ENCODE measurements at regions not wholly inside any gene's neighbourhood (a gene's known extent, or its start where the extent isn't known, plus 50 kb on each side); places are given as distances from the start of the nearest gene placed in this dataset.
A peak's percentile ranks its signal among the peaks of the same experiment; 100 is the strongest.

DNA sequence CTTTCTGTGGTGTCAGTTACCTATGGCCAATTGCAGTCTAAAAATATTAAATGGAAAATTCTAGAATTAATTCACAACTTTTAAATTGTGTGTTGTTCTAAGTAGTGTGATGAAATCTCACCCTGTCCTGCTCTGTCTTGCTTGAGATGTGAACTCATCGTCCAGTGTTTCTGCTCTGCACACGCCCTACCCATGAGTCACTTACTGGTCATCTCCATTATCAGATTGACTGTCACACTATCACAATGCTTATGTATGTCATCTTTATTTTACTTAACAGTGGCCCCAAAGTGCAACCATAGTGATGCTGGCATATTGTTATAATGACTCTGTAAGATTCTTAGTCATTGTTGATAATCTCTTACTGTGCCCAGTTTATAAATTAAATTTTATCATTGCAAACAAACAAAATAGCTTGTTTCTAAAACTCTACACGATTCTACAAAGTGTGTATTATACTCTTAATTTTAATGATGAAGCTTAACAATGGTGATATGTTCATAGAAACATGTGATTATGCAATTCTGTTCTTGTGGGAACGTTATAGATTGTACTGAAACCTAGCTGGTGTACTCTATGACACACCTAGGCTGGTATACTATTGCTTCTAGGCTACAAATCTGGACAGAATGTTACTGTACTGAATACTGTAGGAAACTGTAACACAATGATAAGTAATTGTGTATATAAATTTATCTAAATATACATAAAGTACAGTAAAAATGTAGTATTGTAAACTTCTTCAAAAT, 1086.8 kb upstream of the PIK3C3 start:
- Histone ChIP-seq H3K4me1 (ENCODE audit: control insufficient read depth, insufficient read depth, low read length) (no peaks in the 10 kb centered on the region), H3K27me3 (ENCODE audit: control insufficient read depth, insufficient read depth) (no peaks in the 10 kb centered on the region), H3K4me3 (ENCODE audit: low read length) (no peak overlapping the region), H3K27ac (ENCODE audit: low read length) (no peak overlapping the region), H3K9me3 (ENCODE audit: control insufficient read depth, low read length) (no peaks in the 10 kb centered on the region)
- DNase-seq: no peak
- intact Hi-C loops (cut with DNase I): no loop called here
- ATAC-seq: no peak
- 62% methylated on average over 4 of the region's 4 CpGs for WGBS

GRCh38 chr18:40867459-40867858, 1087.6 kb upstream of the PIK3C3 start:
- DNase-seq (no peak), ATAC-seq (no peak)
- Histone ChIP-seq H3K4me3 (ENCODE audit: low read length) (no peak overlapping the region), H3K27ac (ENCODE audit: low read length) (no peak overlapping the region), H3K4me1 (ENCODE audit: control insufficient read depth, insufficient read depth, low read length) (no peaks in the 10 kb centered on the region), H3K27me3 (ENCODE audit: control insufficient read depth, insufficient read depth) (no peaks in the 10 kb centered on the region), H3K9me3 (ENCODE audit: control insufficient read depth, low read length) (no peaks in the 10 kb centered on the region)
- WGBS: 66% methylated on average over 2 of the region's 2 CpGs
- intact Hi-C loops (cut with DNase I): no loop called here

DNA sequence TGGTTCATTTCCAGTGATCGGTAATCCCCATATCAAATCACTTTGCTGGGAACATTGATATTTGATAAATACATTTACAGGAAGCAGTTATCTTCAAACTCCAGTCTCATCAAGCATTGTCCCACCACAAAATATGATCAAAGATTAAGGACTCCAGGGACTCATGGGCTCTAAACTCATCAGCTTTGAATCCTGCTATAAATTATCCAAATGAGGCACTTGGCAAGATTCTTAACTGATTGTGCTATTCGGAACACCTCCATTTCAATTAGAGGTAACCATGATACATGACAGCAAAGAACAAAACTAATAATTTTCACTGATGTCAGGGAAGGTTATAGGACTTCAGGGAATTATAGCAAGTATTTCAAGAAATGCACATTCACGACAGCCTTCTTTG, 1088.1 kb upstream of the PIK3C3 start:
- H3K9me3 ChIP-seq (ENCODE audit: control insufficient read depth, low read length): no peaks in the 10 kb centered on the region
- DNase-seq (no peak), ATAC-seq (no peak)
- H3K4me1 ChIP-seq (ENCODE audit: control insufficient read depth, insufficient read depth, low read length): no peaks in the 10 kb centered on the region
- no peaks in the 10 kb centered on the region for H3K27me3 ChIP-seq (ENCODE audit: control insufficient read depth, insufficient read depth)
- H3K4me3 ChIP-seq (ENCODE audit: low read length): no peak overlapping the region
- H3K27ac ChIP-seq (ENCODE audit: low read length): no peak overlapping the region
- WGBS: 89% methylated on average over 3 of the region's 3 CpGs
- intact Hi-C loops (cut with DNase I): no loop called here

DNA sequence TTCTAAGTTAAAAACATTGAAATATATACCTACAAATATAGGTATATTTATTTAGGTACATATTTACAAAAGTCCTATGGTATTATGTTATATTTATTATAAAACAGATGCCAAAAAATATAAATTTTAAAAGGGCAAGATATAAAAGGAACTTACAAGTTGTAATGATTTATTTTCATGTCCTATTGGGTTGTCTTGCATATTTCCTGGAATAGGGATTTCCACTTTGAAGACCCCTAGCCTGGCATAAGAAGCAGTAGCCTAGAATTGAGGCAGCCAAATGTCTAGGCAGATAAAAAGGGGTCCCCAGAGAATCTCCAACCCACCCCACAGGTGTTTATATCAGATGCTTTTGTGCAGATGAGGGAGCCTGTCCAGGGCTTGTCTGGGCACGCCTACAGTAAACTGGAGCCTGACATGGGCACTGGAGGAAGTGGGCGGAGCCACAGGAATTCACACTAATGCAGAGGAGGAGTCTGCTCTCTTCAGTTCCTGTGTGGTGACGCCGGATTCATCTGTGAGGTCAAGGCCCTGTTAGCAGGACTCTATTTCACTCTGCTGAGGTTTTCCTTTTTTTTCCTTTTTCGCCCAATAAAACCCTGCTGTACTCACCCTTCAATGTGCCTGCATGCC, 1088.9 kb upstream of the PIK3C3 start:
- no peaks in the 10 kb centered on the region for H3K27me3 ChIP-seq (ENCODE audit: control insufficient read depth, insufficient read depth)

DNA sequence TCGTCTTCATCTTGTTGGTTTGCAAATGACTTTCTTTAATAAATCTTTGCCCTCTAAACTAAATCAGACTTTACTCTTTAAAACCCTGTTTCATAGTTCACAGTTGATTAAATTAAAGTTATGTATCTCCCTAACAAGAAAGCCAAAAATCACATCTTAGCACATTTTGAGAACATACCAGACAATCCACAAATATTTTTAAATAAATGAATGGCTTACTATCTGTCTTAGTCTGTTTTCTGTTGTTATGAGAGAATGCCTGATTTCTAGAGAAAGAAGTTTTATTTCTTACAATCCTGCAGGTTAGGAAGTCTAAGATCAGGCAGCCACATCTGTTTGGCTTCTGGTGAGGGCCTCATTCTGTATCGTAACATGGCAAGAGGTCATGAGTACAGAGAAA, 1090.2 kb upstream of the PIK3C3 start:
- intact Hi-C loops (cut with DNase I): no loop called here
- H3K4me3 ChIP-seq (ENCODE audit: low read length): no peak overlapping the region
- WGBS: 83% methylated on average over 2 of the region's 2 CpGs
- no peak overlapping the region for H3K27ac ChIP-seq (ENCODE audit: low read length)
- H3K27me3 ChIP-seq (ENCODE audit: control insufficient read depth, insufficient read depth): no peaks in the 10 kb centered on the region
- ATAC-seq: no peak
- no peaks in the 10 kb centered on the region for H3K9me3 ChIP-seq (ENCODE audit: control insufficient read depth, low read length)
- no peak for DNase-seq
- H3K4me1 ChIP-seq (ENCODE audit: control insufficient read depth, insufficient read depth, low read length): no peaks in the 10 kb centered on the region

More for the DNA sequence above, 1088.9 kb upstream of the PIK3C3 start:
- 87% methylated on average over 5 of the region's 5 CpGs for WGBS
- ATAC-seq (no peak), DNase-seq (peak in 2 of 3 donors; percentile 10 to 21)
- H3K4me3 ChIP-seq (ENCODE audit: low read length): no peak overlapping the region
- intact Hi-C loops (cut with DNase I): no loop called here
- H3K4me1 ChIP-seq (ENCODE audit: control insufficient read depth, insufficient read depth, low read length): no peaks in the 10 kb centered on the region
- no peak overlapping the region for H3K27ac ChIP-seq (ENCODE audit: low read length)
- H3K9me3 ChIP-seq (ENCODE audit: control insufficient read depth, low read length): no peaks in the 10 kb centered on the region

DNA sequence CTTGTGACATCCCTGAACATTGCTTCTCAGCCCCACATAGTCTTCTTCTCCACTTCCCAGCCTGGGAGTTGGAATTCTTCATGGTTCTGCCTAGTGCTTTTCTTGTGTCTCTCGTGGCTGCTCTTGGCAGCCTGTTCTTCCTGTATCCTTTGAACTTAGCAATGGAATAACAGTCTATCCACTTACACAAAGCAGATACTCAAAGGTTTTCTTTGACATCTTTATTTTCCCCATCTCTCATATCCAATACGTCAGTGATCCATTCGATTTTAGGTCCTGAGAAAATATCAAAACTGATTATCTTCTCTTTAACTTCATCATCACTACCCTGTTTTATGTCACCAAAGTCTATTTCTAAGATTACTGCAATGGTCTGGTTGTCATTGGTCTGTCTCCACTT, 1091.2 kb upstream of the PIK3C3 start:
- Histone ChIP-seq H3K4me3 (ENCODE audit: low read length) (no peak overlapping the region), H3K9me3 (ENCODE audit: control insufficient read depth, low read length) (no peaks in the 10 kb centered on the region), H3K27ac (ENCODE audit: low read length) (no peak overlapping the region), H3K4me1 (ENCODE audit: control insufficient read depth, insufficient read depth, low read length) (no peaks in the 10 kb centered on the region), H3K27me3 (ENCODE audit: control insufficient read depth, insufficient read depth) (no peaks in the 10 kb centered on the region)
- intact Hi-C loops (cut with DNase I): no loop called here
- ATAC-seq: no peak
- 69% methylated on average over 3 of the region's 3 CpGs for WGBS
- DNase-seq: no peak

DNA sequence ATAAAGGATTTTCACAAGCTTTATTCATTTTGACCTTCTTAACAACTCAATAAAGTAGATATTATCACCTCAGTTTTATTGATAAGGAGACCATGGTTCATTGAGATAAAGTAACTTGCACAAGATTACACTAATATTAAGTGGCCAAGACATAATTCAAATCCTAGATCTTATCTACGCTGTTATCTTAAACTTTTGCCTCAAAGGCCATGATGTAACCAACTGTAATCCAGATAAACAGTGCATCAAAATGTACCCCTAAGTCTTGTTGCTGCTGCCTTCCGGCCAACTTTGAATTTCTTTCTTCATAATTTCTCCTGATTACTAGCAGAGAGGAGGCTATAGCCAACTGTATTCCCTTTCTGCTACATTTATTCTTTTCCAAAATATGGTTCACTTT, 1094.8 kb upstream of the PIK3C3 start:
- Histone ChIP-seq H3K27me3 (ENCODE audit: control insufficient read depth, insufficient read depth) (no peaks in the 10 kb centered on the region), H3K27ac (ENCODE audit: low read length) (no peak overlapping the region), H3K9me3 (ENCODE audit: control insufficient read depth, low read length) (no peaks in the 10 kb centered on the region), H3K4me3 (ENCODE audit: low read length) (no peak overlapping the region), H3K4me1 (ENCODE audit: control insufficient read depth, insufficient read depth, low read length) (no peaks in the 10 kb centered on the region)
- no peak for ATAC-seq
- no peak for DNase-seq
- WGBS: 90% methylated on average over 2 of the region's 2 CpGs
- intact Hi-C loops (cut with DNase I): no loop called here

GRCh38 chr18:40855661-40856060, 1099.4 kb upstream of the PIK3C3 start:
- H3K9me3 ChIP-seq (ENCODE audit: control insufficient read depth, low read length): no peaks in the 10 kb centered on the region
- H3K4me1 ChIP-seq (ENCODE audit: control insufficient read depth, insufficient read depth, low read length): no peaks in the 10 kb centered on the region
- DNase-seq (no peak), ATAC-seq (no peak)
- H3K27me3 ChIP-seq (ENCODE audit: control insufficient read depth, insufficient read depth): no peaks in the 10 kb centered on the region
- 87% methylated on average over 4 of the region's 4 CpGs for WGBS
- H3K4me3 ChIP-seq (ENCODE audit: low read length): no peak overlapping the region
- intact Hi-C loops (cut with DNase I): no loop called here
- no peak overlapping the region for H3K27ac ChIP-seq (ENCODE audit: low read length)

GRCh38 chr18:40852406-40852805, 1102.6 kb upstream of the PIK3C3 start:
- Histone ChIP-seq H3K4me3 (ENCODE audit: low read length) (no peak overlapping the region), H3K4me1 (ENCODE audit: control insufficient read depth, insufficient read depth, low read length) (no peaks in the 10 kb centered on the region), H3K27me3 (ENCODE audit: control insufficient read depth, insufficient read depth) (no peaks in the 10 kb centered on the region), H3K27ac (ENCODE audit: low read length) (no peak overlapping the region), H3K9me3 (ENCODE audit: control insufficient read depth, low read length) (no peaks in the 10 kb centered on the region)
- no peak for DNase-seq
- 88% methylated on average over 2 of the region's 2 CpGs for WGBS
- no peak for ATAC-seq
- intact Hi-C loops (cut with DNase I): no loop called here

GRCh38 chr18:40851014-40851429, 1104.0 kb upstream of the PIK3C3 start:
- ATAC-seq: no peak
- intact Hi-C loops (cut with DNase I): no loop called here
- Histone ChIP-seq H3K27ac (ENCODE audit: low read length) (no peak overlapping the region), H3K4me3 (ENCODE audit: low read length) (no peak overlapping the region), H3K27me3 (ENCODE audit: control insufficient read depth, insufficient read depth) (no peaks in the 10 kb centered on the region), H3K4me1 (ENCODE audit: control insufficient read depth, insufficient read depth, low read length) (no peaks in the 10 kb centered on the region), H3K9me3 (ENCODE audit: control insufficient read depth, low read length) (no peaks in the 10 kb centered on the region)
- no peak for DNase-seq
- 51% methylated on average over 3 of the region's 3 CpGs for WGBS

GRCh38 chr18:40849886-40850285, 1105.1 kb upstream of the PIK3C3 start:
- Histone ChIP-seq H3K27me3 (ENCODE audit: control insufficient read depth, insufficient read depth) (no peaks in the 10 kb centered on the region), H3K27ac (ENCODE audit: low read length) (no peak overlapping the region), H3K4me1 (ENCODE audit: control insufficient read depth, insufficient read depth, low read length) (no peaks in the 10 kb centered on the region), H3K9me3 (ENCODE audit: control insufficient read depth, low read length) (no peaks in the 10 kb centered on the region), H3K4me3 (ENCODE audit: low read length) (no peak overlapping the region)
- DNase-seq: no peak
- intact Hi-C loops (cut with DNase I): no loop called here
- 25% methylated on average over 1 of the region's 1 CpG for WGBS
- ATAC-seq: no peak
